GM21717 (cell line): ENCODE measurements at regions not wholly inside any gene's neighbourhood (a gene's known extent, or its start where the extent isn't known, plus 50 kb on each side); places are given as distances from the start of the nearest gene placed in this dataset.
"Not testable (repeated sequence)": the region's sequence is repeated elsewhere in the genome, so short reads cannot be mapped to it uniquely, and the experiment has no call there.

Experiments
- ATAC-seq: cut with Tn5 transposase; IDR thresholded peaks from one replicate; pipeline ENCODE4 v1.9.1; 2021; ENCODE audit warnings: mild to moderate bottlenecking, moderate library complexity; ENCODE audit not compliant: unreplicated experiment

- ATAC-seq: no peak
Measured at GRCh38 chr13:71017607-71018006, 849.4 kb downstream of the DACH1 start.

GRCh38 chr13:71015516-71015915 lies 851.5 kb downstream of the DACH1 start:
- no peak for ATAC-seq

GRCh38 chr13:71015021-71015420 lies 852.0 kb downstream of the DACH1 start:
- ATAC-seq: no peak

GRCh38 chr13:71005919-71006318 lies 861.1 kb downstream of the DACH1 start:
- no peak for ATAC-seq

GRCh38 chr13:70995338-70995737 lies 871.7 kb downstream of the DACH1 start:
- ATAC-seq: no peak

- ATAC-seq: no peak
Measured at GRCh38 chr13:70994191-70994590, 872.8 kb downstream of the DACH1 start.

- ATAC-seq: no peak
Measured at GRCh38 chr13:70987043-70987442, 878.8 kb upstream of the KLHL1 start.

- no peak for ATAC-seq
Measured at GRCh38 chr13:70985371-70985770, 877.1 kb upstream of the KLHL1 start.

- not testable (repeated sequence) for ATAC-seq
Measured at GRCh38 chr13:70981219-70981618, 873.0 kb upstream of the KLHL1 start.

- ATAC-seq: no peak
Measured at GRCh38 chr13:70969321-70969720, 861.1 kb upstream of the KLHL1 start.

GRCh38 chr13:70967564-70967963 lies 859.3 kb upstream of the KLHL1 start:
- ATAC-seq: no peak

- no peak for ATAC-seq
Measured at GRCh38 chr13:70964874-70965273, 856.6 kb upstream of the KLHL1 start.

GRCh38 chr13:70964124-70964523 lies 855.9 kb upstream of the KLHL1 start:
- no peak for ATAC-seq

GRCh38 chr13:70960841-70961443 lies 852.7 kb upstream of the KLHL1 start:
- ATAC-seq: no peak

GRCh38 chr13:70959035-70959775 lies 851.0 kb upstream of the KLHL1 start:
- ATAC-seq: no peak

- ATAC-seq: no peak
Measured at GRCh38 chr13:70955887-70956286, 847.6 kb upstream of the KLHL1 start.

GRCh38 chr13:70950664-70951063 lies 842.4 kb upstream of the KLHL1 start:
- no peak for ATAC-seq

- ATAC-seq: no peak
Measured at GRCh38 chr13:70945506-70945905, 837.3 kb upstream of the KLHL1 start.

GRCh38 chr13:70941454-70941853 lies 833.2 kb upstream of the KLHL1 start:
- ATAC-seq: no peak

GRCh38 chr13:70938462-70938861 lies 830.2 kb upstream of the KLHL1 start:
- no peak for ATAC-seq

GRCh38 chr13:70932511-70932910 lies 824.3 kb upstream of the KLHL1 start:
- no peak for ATAC-seq

GRCh38 chr13:70923863-70924752 lies 815.9 kb upstream of the KLHL1 start:
- ATAC-seq: no peak
